ENCODE measurements at regions not wholly inside any gene's neighbourhood (a gene's known extent, or its start where the extent isn't known, plus 50 kb on each side); places are given as distances from the start of the nearest gene placed in this dataset.

GRCh38 chr9:121577166-121577565, 74.3 kb upstream of the DAB2IP start:
- TF ChIP-seq CTCF (IDR thresholded peaks at IDR 0.05) (no peak), POLR2A (IDR thresholded peaks at IDR 0.05) (no peak)
